ENCODE measurements at regions not wholly inside any gene's neighbourhood (a gene's known extent, or its start where the extent isn't known, plus 50 kb on each side); places are given as distances from the start of the nearest gene placed in this dataset.

- Histone ChIP-seq H3T11ph (ENCODE audit: low read length) (no peak overlapping the region), H3K4ac (ENCODE audit: low read depth, low read length) (no peak overlapping the region), H2BK120ac (ENCODE audit: low read depth, low read length, poor library complexity, severe bottlenecking) (no peak overlapping the region), H2BK12ac (ENCODE audit: insufficient read length, low read depth, low read length) (no peak overlapping the region), H3K79me1 (ENCODE audit: insufficient read depth, low read depth, low read length, poor library complexity, severe bottlenecking) (no peaks in the 10 kb centered on the region), H4K91ac (ENCODE audit: insufficient read length, low read depth, low read length) (no peak overlapping the region), H3K23me2 (ENCODE audit: insufficient read length, low read depth, low read length, poor library complexity, severe bottlenecking) (no peaks in the 10 kb centered on the region), H3K14ac (ENCODE audit: insufficient read depth, low read length) (no peak overlapping the region), H2AK5ac (ENCODE audit: insufficient read length, low read length) (no peak overlapping the region), H3K27me3 (ENCODE audit: insufficient read depth, low read length) (no peaks in the 10 kb centered on the region), H3K23ac (ENCODE audit: insufficient read length, low read depth, low read length) (no peak overlapping the region), H2AFZ (ENCODE audit: low read length) (no peak overlapping the region), H3K18ac (ENCODE audit: insufficient read length, low read depth, low read length) (no peak overlapping the region), H2BK20ac (ENCODE audit: low read depth, low read length, poor library complexity, severe bottlenecking) (no peak overlapping the region), H4K20me1 (ENCODE audit: control insufficient read depth, insufficient read depth, insufficient read length) (no peaks in the 10 kb centered on the region), H3K56ac (ENCODE audit: insufficient read length, low read depth, low read length) (no peak overlapping the region), H3K9me3 (ENCODE audit: control insufficient read depth, low read depth, low read length) (no peaks in the 10 kb centered on the region), H3K27ac (ENCODE audit: insufficient read length, low read depth, low read length) (no peak overlapping the region), H3K4me1 (ENCODE audit: insufficient read depth, low read length) (no peaks in the 10 kb centered on the region), H4K8ac (replicated peaks; ENCODE audit: insufficient read length, low read depth, low read length) (no peak overlapping the region), H2BK5ac (ENCODE audit: insufficient read length, low read length) (no peak overlapping the region), H3K79me2 (ENCODE audit: insufficient read depth, low read length) (no peaks in the 10 kb centered on the region), H4K5ac (ENCODE audit: insufficient read length, low read depth, low read length) (no peak overlapping the region), H2BK15ac (ENCODE audit: low read depth, low read length) (no peak overlapping the region), H3K9ac (ENCODE audit: extremely low read depth, insufficient read length, low read length) (no peak overlapping the region), H3K4me2 (ENCODE audit: insufficient read depth, insufficient read length, low read length) (no peak overlapping the region)
- no CpG with 5 or more reads among the region's 1 CpG for WGBS (ENCODE audit: extremely low coverage, insufficient read length, low lambda C conversion rate)
- no peaks in the 10 kb centered on the region; the same call in 1 of the 2 replicates for H3K27me3 Mint-ChIP-seq (ENCODE audit: low read depth)
- H3K4me1 Mint-ChIP-seq: peaks cover 0 to 2% of the 10 kb centered on the region in 2 experiments; a peak in 1 of 4 replicates
- no peak overlapping the region for H3K4me3 Mint-ChIP-seq
- peaks cover 7 to 16% of the 10 kb centered on the region in 2 experiments; a peak in 4 of 5 replicates for H3K9me3 Mint-ChIP-seq
- no peak overlapping the region for H3K27ac Mint-ChIP-seq
- no peak for DNase-seq
- no peak for TF ChIP-seq CTCF (conservative IDR thresholded peaks at IDR 0.05)
- H3K36me3 Mint-ChIP-seq (ENCODE audit: insufficient read depth in 1 of 3, low read depth in 3 of 3): peaks cover 6 to 8% (median 6%) of the 10 kb centered on the region in 3 experiments; a peak in 6 of 7 replicates
Measured at GRCh38 chr9:32253731-32254130, 130.7 kb upstream of the ACO1 start.

Data from H9 (cell line).